HG03039 (cell line): ENCODE measurements at regions not wholly inside any gene's neighbourhood (a gene's known extent, or its start where the extent isn't known, plus 50 kb on each side); places are given as distances from the start of the nearest gene placed in this dataset.
"Not testable (repeated sequence)": the region's sequence is repeated elsewhere in the genome, so short reads cannot be mapped to it uniquely, and the experiment has no call there.

ENCODE experiments used
- ATAC-seq: cut with Tn5 transposase; IDR thresholded peaks from one replicate; pipeline ENCODE4 v1.9.1; 2021; ENCODE audit warnings: mild to moderate bottlenecking, moderate library complexity; ENCODE audit not compliant: unreplicated experiment

DNA sequence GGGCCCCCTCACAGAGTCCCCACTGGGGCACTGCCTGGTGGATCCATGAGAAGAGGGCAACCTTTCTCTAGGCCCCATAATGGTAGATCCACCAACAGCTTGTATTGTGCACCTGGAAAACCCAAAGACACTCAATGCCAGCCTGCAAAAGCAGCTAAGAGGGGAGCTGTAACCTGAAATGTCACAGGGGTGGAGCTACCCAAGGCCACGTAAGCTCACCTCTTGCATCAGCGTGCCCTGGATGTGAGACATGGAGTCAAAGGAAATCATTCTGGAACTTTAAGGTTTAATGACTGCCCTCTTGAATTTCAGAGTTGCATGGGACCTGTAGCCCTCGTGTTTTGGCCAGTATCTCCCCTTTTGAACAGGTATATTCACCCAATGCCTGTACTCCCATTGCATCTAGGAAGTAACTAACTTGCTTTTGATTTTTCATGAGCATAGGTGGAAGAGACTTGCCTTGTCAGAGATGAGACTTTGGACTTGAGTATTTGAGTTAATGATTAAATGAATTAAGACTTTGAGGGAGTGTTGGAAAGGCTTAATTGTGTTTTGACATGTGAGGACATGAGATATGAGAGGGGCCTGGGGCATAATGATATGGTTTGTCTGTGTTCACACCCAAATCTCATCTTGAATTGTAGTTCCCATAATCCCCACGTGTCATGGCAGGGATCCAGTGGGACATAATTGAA, 900.9 kb upstream of the ROBO1 start:
- ATAC-seq: no peak

DNA sequence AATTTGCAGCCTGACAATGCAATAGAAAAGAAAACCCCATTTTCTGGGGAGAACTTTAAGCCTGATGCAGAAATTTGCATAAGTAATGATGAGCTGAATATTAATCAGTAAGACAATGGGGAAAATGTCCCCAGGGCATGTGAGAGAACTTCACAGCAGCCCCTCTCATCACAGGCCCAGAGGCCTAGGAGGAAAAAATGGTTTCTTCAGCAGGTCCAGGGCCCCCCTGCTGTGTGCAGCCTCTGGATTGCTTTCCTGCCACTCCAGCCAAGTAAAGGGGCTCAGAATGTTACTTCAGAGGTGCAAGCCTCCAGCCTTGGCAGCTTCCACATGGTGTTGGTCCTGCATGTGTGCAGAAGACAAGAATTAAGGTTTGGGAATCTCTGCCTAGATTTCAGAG, 900.3 kb upstream of the ROBO1 start:
- no peak for ATAC-seq

DNA sequence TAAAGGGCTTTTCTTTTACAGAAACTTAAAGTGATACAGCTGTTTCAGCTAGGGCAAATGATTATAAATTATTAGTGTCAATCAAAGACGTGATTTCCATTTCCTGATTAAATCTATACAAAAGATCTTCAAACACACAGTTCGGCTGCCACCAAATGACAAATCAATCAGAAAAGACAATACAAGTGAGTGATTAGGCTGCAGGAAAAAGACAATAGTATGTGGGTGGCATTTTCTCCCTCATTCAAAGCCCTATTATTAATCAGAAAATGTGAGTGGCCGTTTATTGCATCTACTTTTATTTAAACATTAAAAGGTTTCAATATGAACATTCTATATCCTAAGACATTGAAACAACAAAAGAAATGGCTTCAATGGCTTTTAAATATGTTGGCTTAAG, 895.6 kb upstream of the ROBO1 start:
- ATAC-seq: no peak

DNA sequence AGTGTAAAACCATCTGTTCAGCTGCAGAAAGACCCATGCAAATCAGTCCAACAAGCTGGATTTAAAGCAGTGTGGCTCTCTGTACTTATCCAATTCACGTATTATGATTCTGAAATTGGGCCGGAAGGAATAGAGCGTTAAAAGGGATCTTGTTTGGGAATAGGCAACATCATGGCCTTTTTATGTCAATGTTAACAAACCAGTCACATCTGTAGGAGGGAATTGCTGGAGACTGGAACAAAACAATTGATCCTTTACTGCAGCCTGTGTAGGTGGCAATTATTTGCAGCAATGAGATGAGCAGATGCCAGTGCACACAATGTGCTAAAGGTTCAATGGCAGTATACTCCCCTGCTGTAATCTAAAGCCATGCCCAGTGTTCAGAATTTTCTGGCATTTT, 887.4 kb upstream of the ROBO1 start:
- ATAC-seq: no peak

DNA sequence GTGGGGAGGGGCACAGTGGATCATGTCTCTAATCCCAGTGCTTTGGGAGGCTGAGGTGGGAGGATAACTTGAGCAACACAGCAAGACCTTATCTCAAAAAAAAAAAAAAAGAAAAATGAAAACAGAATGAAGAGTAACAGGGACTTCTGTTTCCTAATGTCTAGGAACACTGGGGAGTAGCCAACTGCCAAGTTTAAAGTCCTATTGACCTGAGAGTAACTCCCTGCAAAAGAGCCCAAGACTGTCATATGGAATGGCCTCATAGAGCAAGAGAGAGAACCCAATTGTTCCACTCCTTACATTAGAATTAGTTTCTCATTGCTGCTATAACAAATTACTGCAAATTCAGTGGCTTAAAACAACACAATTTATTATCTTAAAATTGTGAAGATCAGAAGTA, 881.4 kb upstream of the ROBO1 start:
- ATAC-seq: no peak

- ATAC-seq: no peak
Observed at GRCh38 chr3:80643421-80643820, 875.6 kb upstream of the ROBO1 start.

DNA sequence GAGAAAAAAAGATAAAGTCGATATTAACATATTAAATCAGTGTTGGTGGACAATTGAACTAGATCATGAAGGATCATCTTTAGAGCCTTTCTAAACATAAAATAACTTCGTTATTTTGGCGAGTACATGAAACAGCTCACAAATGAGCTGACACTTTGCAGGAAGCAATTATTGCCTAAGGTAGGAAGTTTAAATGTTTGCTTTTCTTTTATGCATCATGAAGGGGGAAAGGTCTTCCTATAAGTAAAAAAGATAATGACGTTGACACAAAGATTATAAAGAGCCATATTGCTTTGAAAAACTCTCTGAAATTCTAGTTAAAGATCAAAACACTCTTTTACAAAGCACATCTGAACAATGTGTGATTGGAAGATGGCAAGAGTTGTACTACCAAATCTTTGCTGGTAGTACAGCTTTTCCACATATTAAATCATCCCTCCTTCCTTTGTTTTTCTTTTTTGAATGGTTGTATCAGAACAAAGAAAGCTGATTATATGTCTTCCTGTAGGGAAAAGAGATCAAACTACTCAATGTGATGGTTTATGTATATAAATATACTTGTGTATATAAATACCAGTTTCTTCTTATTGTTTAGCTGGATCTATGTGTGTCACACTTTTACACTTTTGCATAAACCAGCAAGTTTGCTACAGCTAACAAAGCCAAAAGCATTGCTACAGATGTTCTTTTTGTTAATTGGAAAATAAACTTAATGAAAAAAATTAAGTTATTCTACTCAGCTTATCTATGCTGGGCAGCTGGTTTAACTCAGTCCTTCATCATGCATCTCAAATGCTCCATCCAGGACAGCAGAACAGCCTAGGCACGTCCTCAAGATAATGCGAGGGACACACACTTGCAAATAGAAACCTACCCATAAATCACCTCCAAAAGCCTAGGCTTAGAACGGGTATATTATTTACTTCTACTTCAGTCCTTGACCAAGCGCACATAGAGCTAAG, 850.8 kb upstream of the ROBO1 start:
- no peak for ATAC-seq

GRCh38 chr3:80612366-80612765, 844.6 kb upstream of the ROBO1 start:
- no peak for ATAC-seq

- ATAC-seq: not testable (repeated sequence)
Observed at GRCh38 chr3:80608072-80608471, 840.3 kb upstream of the ROBO1 start.

- no peak for ATAC-seq
Observed at GRCh38 chr3:80606073-80606472, 838.3 kb upstream of the ROBO1 start.

DNA sequence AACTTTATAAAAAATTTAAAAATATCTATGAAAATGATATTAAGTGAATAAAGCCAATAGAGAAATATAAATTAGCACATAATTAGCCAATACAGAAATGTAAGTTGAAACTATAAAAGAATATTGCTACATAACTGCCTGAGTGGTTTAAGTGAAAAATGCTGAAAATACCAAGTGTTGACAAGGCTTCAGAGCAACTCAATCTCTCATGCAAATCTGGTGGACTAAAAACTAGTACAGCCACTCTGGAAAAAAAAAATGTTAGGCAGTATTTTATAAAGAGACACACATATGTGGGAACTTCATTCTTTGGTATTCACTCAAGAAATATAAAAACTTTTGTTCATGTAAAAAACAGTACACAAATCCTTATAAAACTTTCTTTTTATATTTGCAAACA, 833.7 kb upstream of the ROBO1 start:
- no peak for ATAC-seq

DNA sequence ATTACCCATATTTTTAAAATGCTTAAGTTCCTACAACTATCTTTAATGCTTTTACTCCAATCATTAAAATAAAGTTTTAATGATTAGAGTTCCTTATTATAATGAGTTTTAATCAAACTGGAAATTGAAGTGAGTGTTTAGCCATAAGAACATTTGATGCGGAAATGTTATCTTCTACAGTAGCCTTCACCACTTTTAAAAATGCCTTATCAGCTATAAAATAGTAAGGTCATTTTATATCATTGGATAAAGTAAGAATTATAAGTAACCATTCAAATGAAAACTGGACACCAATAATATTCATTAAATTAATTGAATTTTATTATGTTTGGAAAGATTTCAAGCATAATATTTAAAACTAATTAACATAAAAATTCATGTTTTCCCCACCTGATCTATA, 825.0 kb upstream of the ROBO1 start:
- ATAC-seq: no peak

DNA sequence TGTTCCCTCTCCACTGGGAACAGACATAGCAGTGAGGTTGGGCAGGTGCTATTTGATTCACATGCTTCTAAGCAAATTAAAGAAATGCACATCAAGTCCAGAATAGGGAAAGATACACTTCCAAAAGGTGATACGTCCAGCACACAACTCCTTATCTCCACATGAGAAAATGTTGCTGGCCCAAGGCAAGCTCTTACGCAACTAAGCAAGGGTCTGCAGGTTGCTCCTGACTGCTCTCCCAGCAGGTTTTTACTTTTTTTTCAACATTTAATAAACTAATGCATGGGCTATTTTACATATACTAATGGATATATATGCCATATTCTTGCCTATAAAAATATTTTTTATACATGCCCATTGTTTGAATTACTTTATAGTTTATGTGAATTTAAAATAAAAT, 818.5 kb upstream of the ROBO1 start:
- no peak for ATAC-seq

DNA sequence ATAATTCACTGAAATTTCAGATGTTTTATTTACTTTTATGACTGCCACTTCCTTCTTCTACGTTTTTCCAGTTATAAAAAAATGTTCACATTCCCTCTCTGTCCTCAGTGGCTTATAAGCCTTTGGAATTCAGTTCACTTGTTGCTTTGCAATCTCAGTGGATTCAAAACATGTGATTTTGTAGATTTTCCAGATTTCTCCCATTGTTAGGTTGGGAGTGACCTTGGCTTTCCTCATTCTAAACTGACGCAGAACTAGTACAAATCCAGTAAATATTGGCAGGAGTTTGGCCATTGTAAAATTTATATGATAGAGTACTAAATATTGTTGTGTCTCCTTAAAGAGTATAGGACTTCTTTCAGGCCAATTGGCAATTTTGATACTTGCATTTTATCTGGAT, 812.3 kb upstream of the ROBO1 start:
- ATAC-seq: no peak

DNA sequence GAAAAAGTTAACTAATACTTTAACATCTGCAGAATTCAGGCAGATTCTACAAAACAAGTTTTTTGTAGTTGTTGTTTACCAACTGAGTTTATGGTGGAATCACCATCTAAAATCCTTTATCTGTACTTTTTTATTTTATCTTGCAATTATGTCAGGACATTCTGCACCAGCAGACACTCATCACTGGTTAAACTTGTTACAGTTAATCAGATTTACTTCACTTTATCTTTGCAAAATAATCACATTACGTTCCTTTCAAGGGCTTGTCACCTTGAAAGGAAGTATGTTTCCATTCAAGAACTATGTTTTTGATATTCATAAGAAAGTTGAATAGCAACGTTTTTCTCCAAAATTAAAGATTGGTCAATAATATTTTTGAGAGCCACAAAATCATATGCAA, 796.6 kb upstream of the ROBO1 start:
- no peak for ATAC-seq

DNA sequence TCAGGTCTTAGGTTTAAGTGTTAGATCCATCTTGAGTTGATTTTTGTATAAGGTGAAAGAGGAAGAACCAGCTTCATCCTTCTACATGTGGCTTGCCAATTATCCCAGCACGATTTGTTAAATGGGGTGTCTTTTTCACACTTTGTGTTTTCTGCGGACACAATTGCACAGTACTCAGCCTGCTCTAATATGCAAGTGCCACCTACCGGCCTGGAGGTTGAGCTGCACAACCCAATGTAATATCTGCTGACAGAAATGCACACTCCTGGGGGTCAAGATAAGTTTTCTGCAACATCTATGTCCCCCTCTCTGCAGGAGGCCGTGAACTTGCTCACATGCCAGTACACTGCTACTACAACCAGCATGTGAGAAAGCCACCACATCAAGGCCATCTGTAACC, 791.9 kb upstream of the ROBO1 start:
- no peak for ATAC-seq

GRCh38 chr3:80556763-80557162, 789.0 kb upstream of the ROBO1 start:
- ATAC-seq: no peak

GRCh38 chr3:80554304-80554703, 786.5 kb upstream of the ROBO1 start:
- no peak for ATAC-seq

- no peak for ATAC-seq
Observed at GRCh38 chr3:80553211-80553610, 785.4 kb upstream of the ROBO1 start.

DNA sequence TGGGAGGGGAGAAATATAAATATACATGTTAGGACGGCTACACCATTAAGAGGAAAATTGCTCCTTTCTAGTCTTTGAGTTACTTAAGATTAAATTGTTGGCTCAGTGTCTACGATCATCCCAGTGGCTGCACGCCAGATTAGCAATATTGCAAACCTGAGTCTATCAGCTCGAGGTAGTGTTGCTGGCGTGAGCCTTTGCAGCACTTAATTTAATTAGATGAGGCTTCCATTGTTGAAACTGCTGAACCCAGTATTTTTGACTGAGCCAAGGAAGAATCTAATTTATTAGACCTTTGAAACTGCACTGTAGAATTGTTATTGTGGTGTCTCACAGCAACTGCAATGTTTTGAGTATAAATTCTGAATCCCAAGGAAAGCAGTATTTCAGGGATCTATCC, 782.4 kb upstream of the ROBO1 start:
- no peak for ATAC-seq

DNA sequence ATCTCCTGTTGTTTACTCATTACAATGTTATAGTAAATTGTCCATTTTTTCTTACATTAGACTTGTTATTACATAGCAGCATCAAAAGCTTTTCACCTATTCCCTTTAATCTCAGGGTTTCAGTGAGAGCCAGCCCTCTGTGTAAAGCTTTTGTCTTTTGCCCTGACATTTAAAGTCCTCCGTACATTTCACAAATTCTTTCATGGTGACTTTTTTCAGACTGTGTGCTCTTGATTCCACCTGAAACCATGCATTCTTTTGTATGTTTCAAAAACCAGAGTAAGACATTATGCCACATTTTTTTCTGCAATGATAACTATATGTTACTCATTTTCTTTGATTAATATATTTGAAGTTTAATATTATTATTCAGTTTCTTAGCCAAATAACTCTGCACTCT, 781.4 kb upstream of the ROBO1 start:
- ATAC-seq: no peak

- no peak for ATAC-seq
Observed at GRCh38 chr3:80543154-80543553, 775.4 kb upstream of the ROBO1 start.
